GM18907 (cell line): ENCODE measurements at regions not wholly inside any gene's neighbourhood (a gene's known extent, or its start where the extent isn't known, plus 50 kb on each side); places are given as distances from the start of the nearest gene placed in this dataset.
"Not testable (repeated sequence)": the region's sequence is repeated elsewhere in the genome, so short reads cannot be mapped to it uniquely, and the experiment has no call there.

Experiments used
- ATAC-seq: cut with Tn5 transposase; IDR thresholded peaks from one replicate; pipeline ENCODE4 v1.9.1; 2021; ENCODE audit warnings: mild to moderate bottlenecking, moderate library complexity; ENCODE audit not compliant: unreplicated experiment

DNA sequence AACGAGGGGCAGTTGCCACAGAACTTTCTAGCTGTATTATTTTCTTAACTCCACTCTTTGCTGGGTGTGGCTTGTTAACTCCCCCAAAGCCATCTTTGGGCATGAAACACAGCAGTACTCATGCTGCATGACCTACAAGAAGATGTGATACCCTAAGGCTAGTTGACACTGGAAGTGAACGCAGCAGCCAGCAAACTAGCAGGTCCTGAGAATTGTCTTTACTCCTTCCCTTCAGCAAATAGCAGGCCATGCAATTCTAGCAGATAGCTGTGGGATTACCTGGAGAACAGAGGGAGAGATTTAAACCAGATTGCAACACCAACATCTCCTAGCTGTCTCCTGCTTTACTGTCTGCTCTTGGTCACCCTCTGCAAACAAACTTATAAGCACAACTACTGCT, 688.0 kb upstream of the ZWINT start:
- no peak for ATAC-seq

DNA sequence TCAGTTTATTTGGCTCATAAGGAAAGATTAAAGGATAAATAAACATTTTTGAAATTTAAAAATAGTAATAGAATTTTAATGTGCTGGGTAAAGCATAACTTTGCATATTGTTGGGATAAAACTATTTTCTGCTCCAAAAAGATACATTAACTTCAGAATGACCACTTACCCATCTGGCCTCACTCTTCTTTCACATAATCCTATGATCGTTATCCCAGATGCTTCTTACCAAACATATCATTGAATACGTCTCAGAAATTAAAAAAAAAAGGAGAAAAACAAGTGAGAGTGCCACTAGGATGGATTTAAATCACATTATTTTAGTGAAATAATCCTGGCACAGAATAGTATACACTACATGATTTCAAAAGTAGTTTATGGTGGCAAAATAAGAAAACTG, 677.5 kb upstream of the ZWINT start:
- no peak for ATAC-seq

DNA sequence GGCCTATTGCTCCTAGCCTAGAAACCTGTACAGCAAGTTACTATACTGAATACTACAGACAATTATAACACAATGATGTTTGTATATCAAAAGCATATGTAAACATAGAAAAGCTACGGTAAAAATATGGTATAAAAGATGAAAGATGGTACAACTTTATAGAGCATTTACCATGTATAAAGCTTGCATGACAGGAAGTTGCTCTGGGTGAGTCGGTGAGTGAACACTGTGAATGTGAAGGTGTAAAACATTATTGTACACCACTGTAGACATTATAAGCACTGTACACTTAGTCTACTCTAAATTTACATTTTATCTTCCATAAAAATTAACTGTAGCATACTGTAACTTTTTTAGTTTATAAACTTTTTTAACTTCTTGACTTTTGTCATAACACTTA, 674.3 kb upstream of the ZWINT start:
- no peak for ATAC-seq

DNA sequence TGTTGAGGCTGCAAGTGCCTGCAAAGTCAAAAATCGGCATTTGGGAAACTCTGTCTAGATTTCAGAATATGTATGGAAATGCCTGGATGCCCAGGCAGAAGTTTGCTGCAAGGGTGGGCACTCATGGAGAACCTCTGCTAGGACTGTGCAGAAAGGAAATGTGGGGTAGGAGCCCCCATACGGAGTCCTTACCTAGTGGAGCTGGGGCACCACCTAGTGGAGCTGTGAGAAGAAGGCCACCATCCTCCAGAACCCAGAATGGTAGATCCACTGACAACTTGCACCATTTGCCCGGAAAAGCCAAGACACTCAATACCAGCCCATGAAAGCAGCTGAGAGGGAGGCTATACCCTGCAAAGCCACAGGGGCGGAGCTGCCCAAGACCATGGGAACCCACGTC, 671.2 kb upstream of the ZWINT start:
- ATAC-seq: not testable (repeated sequence)

DNA sequence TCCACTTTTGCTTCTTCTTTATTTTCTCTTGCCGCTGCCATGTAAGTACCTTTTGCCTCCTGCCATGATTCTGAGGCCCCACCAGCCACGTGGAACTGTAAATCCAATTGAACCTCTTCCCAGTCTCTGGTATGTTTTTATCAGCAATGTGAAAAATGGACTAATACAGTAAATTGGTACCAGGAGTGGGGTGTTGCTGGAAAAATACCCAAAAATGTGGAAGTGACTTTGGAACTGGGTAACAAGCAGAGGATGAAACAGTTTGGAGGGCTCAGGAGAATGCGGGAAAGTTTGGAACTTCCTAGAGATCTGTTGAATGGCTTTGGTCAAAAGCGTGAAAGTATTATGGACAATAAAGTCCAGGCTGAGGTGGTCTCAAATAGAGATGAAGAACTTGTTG, 670.3 kb upstream of the ZWINT start:
- no peak for ATAC-seq

DNA sequence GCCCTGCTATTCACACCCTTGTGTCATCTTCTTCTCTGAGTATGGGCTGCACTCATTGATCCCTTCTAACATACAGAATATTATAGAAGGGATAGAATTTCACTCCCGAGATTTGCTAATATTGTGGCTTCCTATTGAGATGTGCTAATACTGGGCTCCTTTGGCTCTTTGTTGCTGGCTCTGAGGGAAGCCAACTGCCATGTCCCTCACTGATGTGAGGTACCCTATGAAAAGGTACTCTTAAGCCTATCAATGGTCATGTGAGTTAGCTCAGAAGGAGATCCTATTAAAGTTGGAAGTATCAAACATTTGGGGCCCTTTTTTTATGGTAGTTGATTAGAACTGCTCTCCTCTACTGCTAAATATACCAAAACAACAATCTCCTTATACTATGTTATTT, 665.2 kb upstream of the ZWINT start:
- no peak for ATAC-seq

DNA sequence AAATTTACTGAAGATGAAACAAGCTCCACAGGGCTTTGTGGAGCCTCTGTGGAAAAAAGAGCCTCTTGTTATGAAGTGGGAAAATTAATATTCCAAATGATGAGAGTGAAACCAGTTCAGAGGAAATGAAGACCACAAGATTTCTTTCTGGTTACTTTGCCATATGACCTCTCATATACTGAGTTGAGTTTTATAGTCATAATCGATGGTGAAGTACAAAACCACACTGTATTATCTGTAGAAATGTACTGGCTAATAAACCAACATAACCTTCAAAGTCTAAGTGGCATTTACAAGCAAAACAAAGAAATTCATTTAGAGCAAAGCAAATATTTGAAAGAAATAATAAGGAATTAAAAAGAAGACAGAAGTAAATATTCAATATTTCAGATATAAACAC, 662.6 kb upstream of the ZWINT start:
- no peak for ATAC-seq

DNA sequence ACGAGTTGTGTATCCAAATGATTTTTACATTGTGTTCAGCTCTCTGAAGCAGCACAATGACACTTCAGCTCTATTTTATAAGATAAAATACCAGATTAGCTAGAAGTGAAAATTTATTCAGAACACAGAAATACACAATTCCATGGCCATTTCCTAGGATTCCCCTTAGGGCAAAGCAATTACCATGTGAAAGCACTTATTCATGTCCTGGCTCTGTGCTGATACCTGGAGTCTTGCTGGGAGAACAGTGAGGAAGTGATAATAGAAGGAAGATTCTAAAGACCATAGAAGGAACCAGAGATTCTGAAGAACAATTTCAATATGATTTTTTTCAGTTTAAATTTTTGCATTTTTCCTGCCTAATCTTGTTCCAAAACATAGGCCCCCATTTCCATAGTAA, 657.4 kb upstream of the ZWINT start:
- no peak for ATAC-seq

DNA sequence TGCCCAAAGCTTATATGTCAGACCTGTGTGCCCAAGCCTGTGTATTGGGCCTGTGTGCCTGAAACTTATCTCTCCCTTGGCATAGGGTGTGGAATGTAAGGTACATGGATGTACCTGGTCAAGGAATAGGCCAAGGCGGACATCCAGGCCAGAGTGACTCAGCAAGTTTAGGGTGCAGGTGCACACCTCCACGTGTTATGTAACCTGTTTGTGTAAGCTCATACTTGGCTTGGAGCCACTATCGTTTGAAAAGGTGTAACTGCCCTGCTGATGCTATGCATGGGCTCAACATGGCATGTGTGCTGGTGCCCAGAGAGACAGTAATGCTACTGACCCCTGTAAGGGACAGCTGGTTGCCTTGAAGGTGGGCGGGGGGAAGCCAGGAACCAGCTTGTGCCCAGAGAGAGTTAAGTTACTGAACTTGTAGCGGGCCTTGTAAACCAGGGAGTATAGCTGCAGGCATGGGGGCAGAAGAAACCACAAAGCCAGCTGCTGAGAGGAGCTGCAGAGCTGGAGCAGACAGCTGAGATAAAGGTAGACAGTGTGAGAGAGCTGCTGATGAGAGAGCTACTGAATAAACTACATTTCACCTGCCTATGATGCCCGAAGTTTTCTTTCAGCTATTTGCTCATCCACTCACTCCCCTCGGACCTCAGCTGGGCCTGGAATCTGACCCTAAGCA, 656.4 kb upstream of the ZWINT start:
- ATAC-seq: no peak

DNA sequence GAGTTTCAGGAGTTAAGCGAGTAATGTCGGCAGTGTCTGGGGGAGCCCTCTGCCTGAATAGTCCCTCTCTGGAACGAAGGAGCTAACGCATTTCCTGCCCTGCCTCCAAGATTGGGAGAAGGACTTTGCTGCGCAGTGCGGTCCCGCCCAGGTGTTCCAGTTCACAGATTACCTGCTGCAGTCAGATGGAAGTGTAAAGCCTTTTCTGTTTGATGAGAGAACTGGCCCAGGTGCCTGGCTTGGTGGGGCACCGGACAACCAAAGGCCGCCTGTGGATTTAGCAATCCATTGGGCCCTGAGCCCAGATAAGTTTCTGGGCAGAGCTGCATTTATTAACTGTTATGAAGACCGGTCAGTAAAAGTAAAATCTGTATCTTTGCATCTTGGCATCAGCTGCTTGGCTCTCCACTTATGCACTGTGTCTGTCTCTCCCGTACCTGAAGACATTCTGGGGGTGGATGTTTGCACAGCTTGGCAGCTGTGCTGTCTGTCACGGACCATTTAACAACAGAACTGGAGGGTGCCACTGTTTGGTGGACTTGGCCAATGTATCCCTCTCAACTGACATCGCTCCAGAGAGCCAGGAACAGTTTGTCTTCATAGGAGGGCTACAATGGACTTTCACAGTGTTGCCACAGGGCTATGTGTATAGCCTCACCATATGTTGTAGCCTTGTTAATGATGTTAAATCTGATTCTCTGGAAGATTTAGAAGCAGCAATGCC, 654.7 kb upstream of the ZWINT start:
- ATAC-seq: no peak

DNA sequence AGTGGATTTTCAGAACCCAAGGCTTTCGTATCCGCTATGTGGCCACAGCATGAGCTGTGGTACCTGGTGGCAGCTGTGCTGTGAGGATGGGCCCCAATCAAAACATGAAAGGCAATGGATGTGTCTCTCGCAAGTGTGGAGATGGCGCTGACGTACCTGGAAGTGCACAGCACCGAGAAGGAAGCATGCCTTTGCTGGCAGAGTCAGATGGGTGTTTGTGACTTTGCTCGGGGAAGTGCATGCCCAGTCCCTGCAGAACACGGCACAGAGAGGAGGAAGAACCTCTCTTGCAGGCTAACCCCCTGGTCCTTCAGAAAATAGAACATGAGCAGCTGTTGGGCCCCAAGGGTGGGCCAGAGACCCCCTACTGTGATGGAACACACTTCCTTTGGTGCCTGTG, 654.1 kb upstream of the ZWINT start:
- no peak for ATAC-seq

DNA sequence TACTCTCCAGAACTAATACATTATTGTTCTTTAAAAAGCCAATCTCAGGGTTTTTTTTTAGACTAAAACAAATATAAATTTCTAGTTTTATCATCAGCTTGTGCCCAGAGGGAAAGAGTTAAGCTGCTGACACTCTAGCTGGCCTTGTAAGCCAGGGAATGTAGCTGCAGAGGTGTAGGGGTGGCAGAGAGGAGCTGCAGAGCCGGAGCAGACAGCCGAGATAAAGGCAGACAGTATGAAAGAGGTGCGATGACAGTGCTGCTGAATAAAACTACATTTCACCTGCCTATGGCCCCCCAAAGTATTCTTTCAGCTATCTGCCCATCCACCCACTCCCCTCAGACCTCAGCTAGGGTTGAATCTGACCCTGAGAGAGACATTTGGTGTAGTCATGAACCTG, 653.7 kb upstream of the ZWINT start:
- no peak for ATAC-seq

DNA sequence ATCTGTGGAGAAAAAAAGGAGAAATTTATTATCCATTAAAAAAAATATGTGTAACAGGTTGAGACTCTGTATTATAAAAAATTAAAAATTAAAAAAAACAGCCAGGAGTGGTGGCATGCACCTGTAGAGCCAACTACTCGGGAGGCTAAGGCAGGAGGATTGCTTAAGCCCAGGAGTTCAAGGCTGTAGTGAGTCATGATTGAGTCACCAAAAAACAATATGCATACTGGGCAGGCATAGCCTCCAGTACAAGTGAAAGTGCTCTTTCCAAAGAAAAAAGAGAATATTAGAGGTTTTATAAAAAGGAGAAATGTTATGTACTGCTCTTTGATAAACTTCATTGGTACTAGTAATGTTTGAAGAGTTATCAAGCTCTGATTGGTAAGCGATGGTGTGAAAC, 647.1 kb upstream of the ZWINT start:
- ATAC-seq: no peak

DNA sequence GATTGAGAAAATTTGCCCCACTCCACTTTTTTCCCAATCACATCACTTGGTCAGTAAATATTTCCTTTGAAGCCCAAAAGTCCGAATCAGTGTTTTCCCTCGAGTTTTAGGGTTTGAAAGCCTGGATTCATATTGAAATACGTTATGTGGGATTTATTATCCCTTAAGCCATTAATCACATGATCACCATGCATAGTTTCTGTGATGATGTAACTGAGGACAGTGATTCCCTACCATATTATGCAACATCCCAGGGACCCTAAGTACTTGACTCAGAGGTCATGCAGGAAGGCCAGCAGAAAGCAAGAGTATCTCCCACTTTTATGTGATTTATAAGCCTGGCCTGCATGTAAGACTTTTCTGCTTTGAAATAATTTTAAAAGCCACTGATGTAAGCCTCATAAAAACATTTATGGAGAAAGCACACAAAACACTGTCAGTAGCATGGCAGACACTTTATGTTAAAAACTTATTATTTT, 630.6 kb upstream of the ZWINT start:
- ATAC-seq: no peak

DNA sequence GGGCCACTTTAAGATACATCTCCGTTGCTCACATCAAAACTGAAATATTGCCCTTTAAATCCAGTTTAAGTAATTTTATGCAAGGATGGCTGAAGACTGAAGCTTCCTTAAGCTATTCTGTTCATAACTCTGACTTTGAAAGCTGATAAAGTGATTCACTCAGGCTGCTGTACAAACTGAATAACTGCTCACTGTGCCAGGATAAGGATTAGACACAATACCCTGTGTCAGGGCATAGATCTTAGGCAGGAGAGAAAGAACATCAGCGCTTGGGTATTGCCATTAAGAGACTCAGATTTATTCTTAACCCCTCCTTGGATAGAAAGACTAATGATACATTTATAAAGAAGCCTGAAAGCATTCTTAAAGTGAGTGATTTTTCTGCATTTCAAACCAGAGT, 614.5 kb upstream of the ZWINT start:
- ATAC-seq: no peak

DNA sequence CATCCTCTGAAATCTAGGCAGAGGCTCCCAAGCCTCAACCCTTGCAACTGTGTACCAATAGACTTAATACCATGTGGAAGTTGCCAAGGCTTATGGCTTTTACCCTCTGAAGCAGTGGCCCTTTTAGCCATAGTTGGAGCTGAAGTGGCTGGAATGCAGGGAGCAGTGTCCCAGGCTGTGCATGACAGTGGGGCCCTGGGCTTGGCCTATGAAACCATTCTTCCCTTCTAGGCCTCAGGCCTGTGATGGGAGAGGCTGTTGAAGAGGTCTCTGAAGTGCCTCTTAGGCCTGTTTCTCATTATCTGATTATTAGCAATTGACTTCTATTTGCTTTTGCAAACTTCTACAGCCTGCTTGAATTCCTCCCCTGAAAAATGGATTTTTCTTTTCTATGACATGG, 612.7 kb upstream of the ZWINT start:
- ATAC-seq: no peak

DNA sequence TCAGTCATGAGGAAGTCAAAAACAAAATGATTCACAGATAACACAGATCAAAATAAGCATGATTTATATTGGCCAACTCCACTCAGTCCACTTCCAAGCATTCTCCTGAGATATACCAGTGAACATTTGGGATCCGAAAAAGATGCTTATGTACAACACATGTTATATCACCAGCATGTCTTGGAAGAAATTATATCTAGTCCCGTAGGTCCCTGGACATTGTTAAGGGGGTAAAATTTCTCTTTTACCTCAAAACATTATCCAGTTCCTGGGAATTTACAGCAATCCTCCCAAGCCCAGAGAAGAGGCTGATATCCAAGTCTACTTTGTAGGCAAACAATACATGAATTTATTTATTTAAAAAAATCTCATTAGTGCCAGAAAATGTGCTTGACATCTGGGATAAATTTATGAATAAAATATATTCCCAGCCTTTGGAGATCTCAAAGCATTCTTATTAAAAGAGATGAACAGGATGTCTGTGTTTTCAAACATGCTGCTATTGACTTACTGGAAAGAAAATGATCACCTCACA, 582.2 kb upstream of the ZWINT start:
- no peak for ATAC-seq

DNA sequence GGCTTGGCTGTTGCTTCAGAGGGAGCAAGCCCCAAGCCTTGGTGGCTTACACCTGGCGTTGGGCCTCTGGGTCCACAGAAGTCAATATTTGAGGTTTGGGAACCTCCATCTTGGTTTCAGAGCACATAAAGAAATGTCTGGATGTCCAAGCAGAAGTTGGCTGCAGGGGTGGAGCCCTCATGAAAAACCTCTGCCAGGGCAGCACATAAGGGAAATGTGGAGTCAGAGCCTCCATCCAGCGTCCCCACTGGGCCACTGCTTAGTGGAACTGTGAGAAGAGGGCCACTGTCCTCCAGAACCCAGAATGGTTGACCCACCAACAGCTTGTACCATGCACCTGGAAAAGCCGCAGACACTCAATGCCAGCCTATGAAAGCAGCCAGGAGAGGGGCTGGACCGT, 573.5 kb upstream of the ZWINT start:
- ATAC-seq: no peak

DNA sequence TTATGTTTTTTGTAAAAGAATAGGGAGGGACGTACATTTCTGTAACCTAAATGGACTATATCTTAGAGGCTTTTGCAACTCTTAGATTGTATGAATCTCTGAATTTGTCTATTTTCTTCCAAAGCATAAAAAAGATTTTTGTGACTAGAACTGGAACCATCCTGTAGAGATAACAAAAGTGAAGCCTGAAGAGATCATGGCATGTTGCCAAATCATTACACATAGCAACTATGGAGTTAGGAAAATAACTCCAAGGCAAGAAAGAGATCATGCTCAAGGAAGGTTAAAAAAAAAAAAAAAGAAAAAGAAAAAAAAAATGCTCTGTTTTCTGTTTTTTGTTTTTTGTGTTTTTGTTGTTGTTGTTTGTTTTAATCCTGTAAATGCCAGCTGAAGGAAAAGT, 567.7 kb upstream of the ZWINT start:
- no peak for ATAC-seq

DNA sequence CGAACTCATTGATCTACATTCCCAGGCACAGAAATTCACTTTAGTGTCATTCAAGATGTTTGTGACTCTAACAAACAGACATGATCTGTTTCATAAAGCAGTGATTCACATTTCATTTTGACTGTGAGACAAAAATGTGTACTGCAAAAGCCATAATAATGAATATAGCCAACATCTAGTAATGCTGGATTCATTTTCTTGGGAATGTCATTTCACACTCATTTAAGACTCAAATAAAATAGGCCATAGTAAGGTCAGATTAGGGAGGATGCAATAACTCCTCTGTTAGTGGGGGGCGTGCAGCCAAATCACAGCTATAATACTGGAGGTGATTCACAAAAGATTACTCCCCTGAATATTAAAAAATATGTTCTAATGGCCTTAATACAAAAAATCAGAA, 566.6 kb upstream of the ZWINT start:
- ATAC-seq: no peak

DNA sequence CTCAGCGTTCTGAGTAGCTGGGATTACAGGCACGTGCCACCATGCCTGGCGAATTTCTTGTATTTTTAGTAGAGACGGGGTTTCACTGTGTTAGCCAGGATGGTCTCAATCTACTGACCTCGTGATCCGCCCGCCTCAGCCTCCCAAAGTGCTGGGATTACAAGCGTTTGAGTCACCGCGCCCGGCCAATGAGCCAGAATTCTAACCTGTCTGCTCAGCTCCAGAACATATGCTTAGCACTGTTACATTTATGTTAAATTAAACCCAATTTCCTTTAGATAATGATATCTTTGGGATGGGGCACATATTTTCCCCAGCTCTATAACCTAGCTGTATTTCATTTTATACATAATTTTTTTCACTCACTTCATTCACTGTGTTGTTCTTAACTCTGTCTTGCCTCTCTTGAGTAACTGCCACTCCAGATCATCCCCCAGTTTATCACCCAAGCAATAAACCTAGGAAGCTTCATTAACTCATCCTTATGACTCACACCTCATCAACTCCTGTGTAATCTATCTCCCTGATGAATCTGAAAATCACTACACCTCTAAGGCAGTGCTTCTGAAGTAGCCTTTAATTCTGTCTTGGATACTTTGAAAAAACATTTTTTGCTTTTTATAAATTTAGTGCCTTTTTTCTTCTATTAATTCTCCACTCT, 559.7 kb upstream of the ZWINT start:
- ATAC-seq: no peak

DNA sequence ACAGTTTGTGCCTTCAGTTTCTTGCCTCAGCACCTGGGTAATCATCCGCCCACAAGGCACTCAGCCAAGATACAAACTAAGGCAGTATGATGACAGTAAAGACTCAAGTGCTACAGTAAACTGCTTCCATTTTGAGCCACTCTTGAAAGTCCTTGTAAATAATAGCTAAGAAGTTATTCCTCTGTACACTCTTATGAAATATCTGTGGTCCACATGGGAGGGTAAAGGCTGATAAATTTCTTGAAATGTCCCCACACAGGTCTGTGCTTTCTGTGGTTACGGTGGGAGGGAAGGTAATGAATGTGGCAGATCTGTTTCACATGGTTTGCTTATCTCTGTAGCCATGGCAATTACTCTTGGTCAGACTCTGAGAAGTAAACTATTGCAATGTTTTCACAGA, 551.0 kb upstream of the ZWINT start:
- no peak for ATAC-seq
